RCC 7860 (cell line): ENCODE measurements at regions not wholly inside any gene's neighbourhood (a gene's known extent, or its start where the extent isn't known, plus 50 kb on each side); places are given as distances from the start of the nearest gene placed in this dataset.

Source experiments
- DNase-seq: peaks from one replicate; pipeline ENCODE4 v3.0.0-alpha.2; 2015; ENCODE audit warnings: low spot score
- FAIRE-seq: peaks from 2 replicates; lab custom pipeline; 2012; peaks lifted over from hg19 to GRCh38; lab: Jason Lieb, UNC

GRCh38 chr2:199631129-199631528 lies 173.4 kb upstream of the SATB2 start:
- FAIRE-seq = no peak
- no peak for DNase-seq

GRCh38 chr2:199629301-199629700 lies 171.6 kb upstream of the SATB2 start:
- no peak for FAIRE-seq
- no peak for DNase-seq

GRCh38 chr2:199627417-199627816 lies 169.7 kb upstream of the SATB2 start:
- FAIRE-seq (no peak), DNase-seq (no peak)

DNA sequence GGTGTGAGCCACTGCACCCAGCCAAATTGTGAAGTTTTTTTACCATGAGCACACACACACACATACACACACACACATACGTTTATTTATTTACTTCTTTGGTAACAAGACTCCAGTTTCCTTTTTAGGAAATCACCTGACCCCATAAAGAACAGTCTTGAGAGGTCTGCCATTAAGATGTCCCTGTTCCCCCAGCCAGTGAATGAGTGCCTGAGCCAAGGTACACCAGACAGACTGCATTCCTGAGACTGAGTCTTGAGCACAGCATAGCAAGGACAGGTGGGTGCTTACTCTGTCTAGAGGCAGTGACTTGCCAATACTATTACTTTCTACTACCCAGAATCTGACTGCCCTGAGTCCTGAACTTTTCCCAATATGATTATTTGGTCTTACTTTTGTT lies 167.2 kb upstream of the SATB2 start:
- DNase-seq (no peak), FAIRE-seq (no peak)

DNA sequence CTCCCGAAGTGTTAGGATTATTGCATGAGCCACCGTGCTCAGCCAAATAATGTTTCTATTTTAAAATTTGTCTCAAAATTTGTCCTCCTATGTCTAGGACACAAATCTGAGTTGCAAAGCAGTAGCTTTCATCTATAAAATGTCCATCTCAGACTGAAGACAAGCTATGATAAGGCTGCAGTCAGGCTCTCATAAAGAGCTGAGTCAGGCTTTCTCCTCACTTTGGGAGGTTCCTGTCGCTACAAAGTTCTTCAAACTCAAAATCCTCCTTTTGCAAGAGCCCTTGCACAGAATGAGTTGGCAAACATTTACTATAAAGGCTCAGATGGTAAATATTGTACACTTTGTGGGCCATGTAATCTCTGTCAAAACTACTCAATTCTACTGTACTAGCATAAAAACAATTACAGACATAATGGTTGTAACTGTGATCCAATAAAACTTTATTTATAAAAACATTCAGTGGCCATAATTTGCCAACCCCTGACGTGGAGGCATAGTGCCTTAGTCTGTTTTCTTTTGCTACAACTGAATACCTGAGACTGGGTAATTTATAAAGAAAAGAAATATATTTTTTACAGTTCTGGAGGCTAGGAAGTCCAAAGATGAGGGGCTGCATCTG lies 154.9 kb upstream of the SATB2 start:
- DNase-seq = no peak
- FAIRE-seq = no peak

DNA sequence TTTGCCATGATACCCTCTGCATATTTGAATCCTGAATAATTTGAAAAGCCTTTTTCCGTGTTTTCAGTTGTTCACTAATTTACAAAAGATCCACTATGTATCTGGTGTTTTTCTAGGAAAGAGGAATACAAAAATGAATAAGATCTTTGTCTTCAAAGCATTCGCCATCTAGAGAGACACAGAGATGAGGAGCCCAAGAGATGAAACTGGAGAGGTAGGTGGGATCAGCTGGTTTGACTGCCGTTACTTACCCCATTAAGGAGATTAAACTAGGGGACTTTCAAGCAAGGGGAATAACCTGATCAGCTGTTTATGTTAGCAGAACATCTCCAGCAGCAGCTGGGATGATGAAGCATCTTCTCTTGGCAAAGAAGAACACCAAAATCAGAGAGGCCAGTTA lies 150.2 kb upstream of the SATB2 start:
- FAIRE-seq (no peak), DNase-seq (no peak)

- no peak for DNase-seq
- no peak for FAIRE-seq
Measured at GRCh38 chr2:199606193-199606780, 148.5 kb upstream of the SATB2 start.

DNA sequence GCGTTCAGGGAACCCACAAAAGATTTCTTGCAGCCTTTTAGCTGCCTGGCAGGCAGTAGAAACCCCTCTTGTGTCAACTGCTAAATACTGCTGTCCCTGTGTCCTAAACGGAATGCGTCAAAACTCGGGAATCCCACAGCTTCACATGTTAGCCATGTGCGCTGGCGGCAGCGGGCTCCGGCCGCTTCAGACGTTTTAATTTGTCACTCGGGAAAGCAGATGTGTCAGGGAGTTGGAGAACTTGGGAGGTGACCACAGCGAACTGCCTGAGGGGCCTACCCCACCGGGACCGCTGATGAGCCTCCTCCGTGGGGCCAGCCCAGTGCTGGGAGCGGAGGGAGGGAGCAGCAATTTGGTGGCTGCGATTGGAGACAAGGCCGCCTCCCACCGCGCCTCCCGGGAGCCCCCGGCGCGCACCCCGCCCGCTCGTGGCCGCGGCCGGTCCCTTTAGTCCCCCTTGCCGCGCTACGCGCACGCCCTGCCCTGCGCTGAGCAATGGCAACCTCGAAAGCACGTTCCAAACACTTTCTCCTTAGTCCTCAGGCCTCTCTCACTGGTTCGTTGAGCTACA lies 146.1 kb upstream of the SATB2 start:
- no peak for FAIRE-seq
- DNase-seq = no peak

GRCh38 chr2:199602896-199603717 lies 145.4 kb upstream of the SATB2 start:
- DNase-seq (no peak), FAIRE-seq (no peak)

- FAIRE-seq (no peak), DNase-seq (no peak)
Measured at GRCh38 chr2:199602271-199602895, 144.6 kb upstream of the SATB2 start.

DNA sequence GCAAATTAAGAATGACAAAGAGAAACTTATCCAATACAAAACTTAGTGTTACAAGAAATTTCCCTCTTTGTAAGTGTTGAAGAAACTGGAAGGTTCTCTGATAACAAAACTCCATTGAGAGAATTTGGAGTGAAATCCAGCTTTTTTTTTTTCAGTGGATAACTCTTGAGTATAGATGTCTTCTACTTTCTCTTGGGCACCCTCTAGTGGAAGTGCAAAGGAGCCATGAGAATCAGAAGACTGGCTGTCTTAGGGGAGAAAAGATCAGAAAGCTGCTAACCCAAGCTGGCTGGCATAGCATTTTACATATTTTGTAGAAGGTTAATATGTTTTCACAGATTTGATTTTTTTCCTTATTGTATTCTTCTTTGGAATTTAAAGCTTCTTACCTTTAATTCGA lies 138.8 kb upstream of the SATB2 start:
- FAIRE-seq = no peak
- peak; percentile 20 for DNase-seq

- FAIRE-seq (no peak), DNase-seq (no peak)
Measured at GRCh38 chr2:199594443-199594842, 136.7 kb upstream of the SATB2 start.

DNA sequence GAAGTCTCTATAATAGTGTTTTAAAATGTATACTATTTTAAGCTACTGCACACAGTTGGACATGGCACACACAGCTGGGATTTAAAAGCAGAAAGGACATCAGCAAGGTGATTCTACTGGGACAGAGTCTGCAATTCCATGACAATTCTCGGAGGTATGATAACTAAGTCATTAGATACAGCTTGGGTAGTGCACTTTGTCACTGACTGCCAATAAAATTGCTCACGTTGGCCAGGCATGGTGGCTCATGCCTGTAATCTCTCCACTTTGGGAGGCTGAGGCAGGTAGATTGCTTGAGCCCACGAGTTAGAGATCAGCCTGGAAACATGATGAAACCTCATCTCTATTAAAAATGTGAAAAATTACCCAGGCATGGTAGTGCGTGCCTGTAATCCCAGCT lies 134.1 kb upstream of the SATB2 start:
- no peak for FAIRE-seq
- DNase-seq = no peak

DNA sequence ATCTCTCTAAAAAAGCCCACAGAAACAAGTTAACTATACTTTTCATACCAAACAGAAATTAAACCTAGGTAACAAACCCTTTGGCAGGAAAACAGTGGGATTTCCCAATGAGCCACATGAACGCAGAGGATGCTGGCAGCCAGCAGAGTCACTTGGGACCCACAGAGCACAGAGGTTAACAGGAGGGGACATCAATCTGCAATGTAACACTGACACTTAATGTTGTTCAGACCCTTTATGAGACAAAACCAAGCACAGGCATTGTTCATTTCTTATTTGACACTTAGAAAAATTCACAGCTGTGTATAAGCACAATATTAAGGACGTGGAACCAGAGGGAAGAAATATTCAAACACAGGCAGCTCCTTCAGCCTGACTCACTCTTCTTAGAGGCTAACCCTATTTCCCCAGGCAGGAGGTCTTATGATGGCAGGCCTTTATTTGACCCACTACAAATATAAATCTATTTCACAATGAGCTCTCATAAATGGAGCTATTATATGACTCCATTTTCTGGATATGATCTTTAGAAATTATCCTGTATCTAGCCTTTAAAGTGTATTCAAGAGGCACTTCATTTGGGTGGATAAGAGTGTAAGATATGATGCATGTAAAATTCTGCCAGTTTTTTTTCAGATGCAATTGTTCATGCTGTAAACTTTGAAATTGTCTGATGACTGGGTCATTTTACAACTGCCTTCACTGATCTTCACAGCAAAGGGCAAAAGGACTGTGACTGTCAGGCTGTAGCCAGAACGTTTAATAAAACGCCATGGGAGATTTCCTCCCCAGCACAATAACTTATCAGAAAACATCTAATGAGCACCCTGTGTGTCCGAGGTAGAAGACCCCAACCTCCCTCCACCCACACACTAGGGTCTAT lies 132.8 kb upstream of the SATB2 start:
- FAIRE-seq = no peak

GRCh38 chr2:199589306-199589705 lies 131.6 kb upstream of the SATB2 start:
- no peak for FAIRE-seq

More for the DNA sequence above, 132.8 kb upstream of the SATB2 start:
- DNase-seq = no peak

DNA sequence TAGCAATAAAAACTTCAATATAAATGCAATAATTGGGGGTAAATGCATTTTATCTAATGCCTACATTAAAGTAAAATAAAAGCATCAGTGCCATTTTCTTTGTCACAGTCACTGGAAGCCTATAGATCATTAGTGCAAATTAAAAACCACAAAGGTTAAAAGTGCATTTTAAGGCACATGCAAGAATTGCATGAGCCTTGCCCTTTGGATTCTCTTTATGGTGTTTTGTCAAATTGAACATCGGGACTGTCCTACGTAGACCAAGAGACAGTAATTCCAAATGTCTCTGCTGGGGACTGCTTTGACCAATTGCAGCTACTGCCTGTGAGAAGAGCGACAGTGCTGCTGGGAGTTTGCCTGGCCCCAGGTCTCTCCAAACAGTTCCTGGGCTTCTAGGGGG lies 130.3 kb upstream of the SATB2 start:
- FAIRE-seq (no peak), DNase-seq (no peak)

More at GRCh38 chr2:199589306-199589705, 131.6 kb upstream of the SATB2 start:
- no peak for DNase-seq

DNA sequence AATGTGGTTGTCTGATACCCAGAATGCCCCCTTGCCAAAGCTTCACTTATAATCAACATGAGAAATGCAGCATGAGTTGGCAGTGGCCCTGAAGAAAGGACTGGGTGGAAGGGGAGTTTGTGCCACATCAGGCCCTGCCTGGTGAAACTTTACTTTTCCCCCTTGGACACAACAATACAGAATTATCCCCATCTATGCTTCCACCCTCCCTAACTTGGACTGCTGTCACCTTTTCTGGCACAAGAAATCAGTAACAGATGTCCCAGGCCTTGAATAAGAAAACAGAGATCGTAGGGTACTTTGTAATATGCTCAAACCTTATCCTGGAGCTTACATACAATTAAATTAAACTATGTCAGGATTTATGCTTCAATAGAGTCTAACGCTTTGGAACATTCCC lies 128.9 kb upstream of the SATB2 start:
- no peak for FAIRE-seq
- DNase-seq = no peak

DNA sequence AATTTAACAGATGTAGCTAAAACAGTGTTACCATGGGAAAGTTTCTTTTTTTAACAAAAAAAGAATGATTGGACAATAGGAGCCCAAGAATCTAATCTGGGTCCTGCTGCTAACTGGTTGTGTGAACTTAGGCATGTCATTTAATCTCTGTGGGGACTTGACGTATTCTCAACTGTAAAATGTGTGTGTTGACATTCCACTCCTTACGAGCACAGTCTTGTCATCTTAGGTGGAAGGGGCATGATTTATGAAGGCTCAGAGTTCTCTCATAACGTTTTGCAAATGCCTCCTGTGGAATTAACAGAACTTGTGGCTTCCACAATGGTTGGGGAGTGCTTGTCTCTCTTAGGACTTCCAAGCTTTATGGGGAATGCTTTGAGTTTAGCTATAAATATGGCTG lies 125.9 kb upstream of the SATB2 start:
- no peak for FAIRE-seq
- DNase-seq = no peak

GRCh38 chr2:199581935-199582360 lies 124.2 kb upstream of the SATB2 start:
- no peak for DNase-seq

DNA sequence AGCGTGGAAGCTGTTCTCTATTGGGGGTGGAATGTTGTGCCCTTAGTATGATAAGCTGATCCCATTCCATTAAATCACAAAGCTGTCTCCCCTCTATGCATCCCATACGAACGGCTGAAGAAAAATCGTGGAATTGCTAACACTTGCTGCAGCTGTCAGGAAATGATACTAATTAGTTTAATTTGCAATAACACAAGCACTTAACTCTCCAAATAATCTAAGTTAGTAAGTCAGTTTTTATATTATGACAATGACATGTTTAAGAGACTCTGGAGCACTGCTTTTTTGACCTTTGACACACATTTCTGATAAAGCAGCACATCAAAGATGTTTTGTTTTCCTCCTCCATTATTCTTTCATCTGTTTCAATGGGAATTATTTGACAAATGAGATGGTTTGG lies 123.7 kb upstream of the SATB2 start:
- no peak for FAIRE-seq
- DNase-seq = no peak

More at GRCh38 chr2:199581935-199582360, 124.2 kb upstream of the SATB2 start:
- no peak for FAIRE-seq
